MM.1S (cell line): ENCODE measurements at regions not wholly inside any gene's neighbourhood (a gene's known extent, or its start where the extent isn't known, plus 50 kb on each side); places are given as distances from the start of the nearest gene placed in this dataset.

Experiments used
- DNase-seq: peaks from one replicate; pipeline ENCODE4 v3.0.0-alpha.2; 2015
- H2AFZ ChIP-seq: fragments of 300-600 bp; sonication (generic); 2 replicates; pipeline ENCODE4 v1.6.0; 2016; ENCODE audit warnings: antibody characterized with exemption, low read length
- H3F3A ChIP-seq: fragments of 300-600 bp; sonication (generic); 2 replicates; pipeline ENCODE4 v1.6.1; 2016; ENCODE audit warnings: mild to moderate bottlenecking, antibody characterized with exemption, low read length, moderate library complexity, mixed read lengths; ENCODE audit not compliant: insufficient read depth
- H3K27ac ChIP-seq: fragments of 300-600 bp; sonication (generic); 2 replicates; pipeline ENCODE4 v1.5.1; 2016; ENCODE audit warnings: mild to moderate bottlenecking, low read length
- H3K27me3 ChIP-seq: fragments of 300-600 bp; sonication (generic); replicated peaks from 2 replicates; pipeline ENCODE4 v1.6.0; 2016; ENCODE audit warnings: low read length; ENCODE audit not compliant: insufficient read depth
- H3K36me3 ChIP-seq: fragments of 300-600 bp; sonication (generic); replicated peaks from 2 replicates; pipeline ENCODE4 v1.6.1; 2016; ENCODE audit warnings: mild to moderate bottlenecking, low read length, mixed read lengths; ENCODE audit not compliant: insufficient read depth
- H3K4me1 ChIP-seq: fragments of 300-600 bp; sonication (generic); 2 replicates; pipeline ENCODE4 v1.6.1; 2016; ENCODE audit warnings: low read length, mixed read lengths
- H3K4me2 ChIP-seq: fragments of 300-600 bp; sonication (generic); 2 replicates; pipeline ENCODE4 v1.6.0; 2016; ENCODE audit warnings: low read depth, low read length
- H3K4me3 ChIP-seq: fragments of 300-600 bp; sonication (generic); 2 replicates; pipeline ENCODE4 v1.5.1; 2016; ENCODE audit warnings: low read length, mixed read lengths
- H3K79me2 ChIP-seq: fragments of 300-600 bp; sonication (generic); 2 replicates; pipeline ENCODE4 v1.6.1; 2016; ENCODE audit warnings: mixed run types, low read length, mixed read lengths
- H3K9ac ChIP-seq: fragments of 300-600 bp; sonication (generic); 2 replicates; pipeline ENCODE4 v1.6.1; 2016; ENCODE audit warnings: low read length, mixed read lengths
- H3K9me2 ChIP-seq: fragments of 300-600 bp; sonication (generic); replicated peaks from 2 replicates; pipeline ENCODE4 v1.6.1; 2016; ENCODE audit warnings: mild to moderate bottlenecking, low read length, mixed read lengths; ENCODE audit not compliant: insufficient read depth
- H3K9me3 ChIP-seq: fragments of 300-600 bp; sonication (generic); replicated peaks from 2 replicates; pipeline ENCODE4 v1.6.1; 2016; ENCODE audit warnings: mild to moderate bottlenecking, low read length, mixed read lengths; ENCODE audit not compliant: insufficient read depth
- H4K20me1 ChIP-seq: fragments of 300-600 bp; sonication (generic); 2 replicates; pipeline ENCODE4 v1.6.1; 2016; ENCODE audit warnings: mild to moderate bottlenecking, low read length, moderate library complexity, mixed read lengths; ENCODE audit not compliant: insufficient read depth
- EZH2 ChIP-seq: fragments of 300-600 bp; sonication (generic); optimal IDR thresholded peaks from 2 replicates; pipeline ENCODE3; 2017; ENCODE audit warnings: low read depth, mild to moderate bottlenecking, antibody characterized with exemption, low read length, mixed read lengths
- EZH2phosphoT487 ChIP-seq: fragments of 300-600 bp; sonication (generic); IDR thresholded peaks from 2 replicates; pipeline ENCODE4 v1.6.1; 2018; ENCODE audit warnings: antibody characterized with exemption, low read length
- TF ChIP-seq, protein P1 (sequence below): fragments of 300-600 bp; sonication (generic); IDR thresholded peaks from 2 replicates; pipeline ENCODE4 v1.5.1; 2016; ENCODE audit warnings: antibody characterized with exemption, low read length, mixed read lengths

DNA sequence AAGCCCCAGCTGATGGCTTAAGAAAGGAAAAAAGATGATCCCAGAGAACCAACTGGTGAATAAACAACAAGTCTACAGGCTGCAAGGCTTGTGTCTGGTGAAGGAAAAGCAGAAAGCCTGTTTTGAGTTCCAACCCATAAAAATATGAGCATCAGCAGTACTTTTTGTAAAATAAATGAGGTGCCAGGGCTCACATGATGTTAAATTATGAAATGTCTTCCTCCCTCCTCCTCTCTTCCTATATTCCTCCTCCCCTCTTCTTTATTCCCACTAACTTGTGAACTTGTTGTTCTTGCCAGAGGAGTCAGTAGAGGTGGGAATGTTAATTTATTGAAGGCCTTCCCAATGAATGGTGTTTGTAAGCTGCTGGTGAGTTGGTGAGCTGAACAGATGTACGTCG is 212.2 kb upstream of the CDH11 start:
- no peak for DNase-seq
- Histone ChIP-seq H2AFZ (no peak overlapping the region), H3K4me1 (no peaks in the 10 kb centered on the region), H3F3A (no peaks in the 10 kb centered on the region), H4K20me1 (no peaks in the 10 kb centered on the region), H3K9me3 (no peaks in the 10 kb centered on the region), H3K4me2 (no peak overlapping the region), H3K9ac (no peak overlapping the region), H3K4me3 (no peak overlapping the region), H3K27ac (no peak overlapping the region), H3K79me2 (no peaks in the 10 kb centered on the region), H3K36me3 (no peaks in the 10 kb centered on the region), H3K27me3 (no peaks in the 10 kb centered on the region), H3K9me2 (no peaks in the 10 kb centered on the region)
- TF ChIP-seq, protein P1, sequence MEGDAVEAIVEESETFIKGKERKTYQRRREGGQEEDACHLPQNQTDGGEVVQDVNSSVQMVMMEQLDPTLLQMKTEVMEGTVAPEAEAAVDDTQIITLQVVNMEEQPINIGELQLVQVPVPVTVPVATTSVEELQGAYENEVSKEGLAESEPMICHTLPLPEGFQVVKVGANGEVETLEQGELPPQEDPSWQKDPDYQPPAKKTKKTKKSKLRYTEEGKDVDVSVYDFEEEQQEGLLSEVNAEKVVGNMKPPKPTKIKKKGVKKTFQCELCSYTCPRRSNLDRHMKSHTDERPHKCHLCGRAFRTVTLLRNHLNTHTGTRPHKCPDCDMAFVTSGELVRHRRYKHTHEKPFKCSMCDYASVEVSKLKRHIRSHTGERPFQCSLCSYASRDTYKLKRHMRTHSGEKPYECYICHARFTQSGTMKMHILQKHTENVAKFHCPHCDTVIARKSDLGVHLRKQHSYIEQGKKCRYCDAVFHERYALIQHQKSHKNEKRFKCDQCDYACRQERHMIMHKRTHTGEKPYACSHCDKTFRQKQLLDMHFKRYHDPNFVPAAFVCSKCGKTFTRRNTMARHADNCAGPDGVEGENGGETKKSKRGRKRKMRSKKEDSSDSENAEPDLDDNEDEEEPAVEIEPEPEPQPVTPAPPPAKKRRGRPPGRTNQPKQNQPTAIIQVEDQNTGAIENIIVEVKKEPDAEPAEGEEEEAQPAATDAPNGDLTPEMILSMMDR, result no peak
- no peak for TF ChIP-seq EZH2phosphoT487
- no peak for TF ChIP-seq EZH2

DNA sequence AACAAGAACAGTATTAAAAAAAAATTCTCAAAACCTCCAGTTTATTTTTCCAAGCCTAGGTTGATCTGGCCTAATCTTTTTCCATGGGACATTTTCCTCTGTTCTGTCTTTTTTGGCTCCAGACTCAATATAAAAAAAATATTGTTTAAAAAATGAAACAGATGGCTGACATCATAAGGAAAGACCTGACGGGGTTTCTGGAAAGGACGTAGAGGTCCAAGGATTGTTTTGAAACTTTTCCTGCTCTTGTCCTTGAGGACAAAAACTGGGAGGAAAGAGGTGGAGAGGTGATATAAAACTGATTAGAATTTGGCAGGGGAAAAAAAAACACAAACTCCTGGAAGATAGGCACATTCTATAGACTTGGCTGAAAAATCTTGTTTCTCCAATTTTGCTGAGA is 211.4 kb upstream of the CDH11 start:
- Histone ChIP-seq H3K4me3 (no peak overlapping the region), H3K27ac (no peak overlapping the region), H3K79me2 (no peaks in the 10 kb centered on the region), H3K4me2 (no peak overlapping the region), H3K9me3 (no peaks in the 10 kb centered on the region), H3K9ac (no peak overlapping the region), H3K27me3 (no peaks in the 10 kb centered on the region), H3K4me1 (no peaks in the 10 kb centered on the region), H2AFZ (no peak overlapping the region), H3K36me3 (no peaks in the 10 kb centered on the region), H3F3A (no peaks in the 10 kb centered on the region), H3K9me2 (no peaks in the 10 kb centered on the region), H4K20me1 (no peaks in the 10 kb centered on the region)
- TF ChIP-seq EZH2phosphoT487 (no peak), EZH2 (no peak)
- TF ChIP-seq, protein P1, result no peak
- DNase-seq, result no peak

DNA sequence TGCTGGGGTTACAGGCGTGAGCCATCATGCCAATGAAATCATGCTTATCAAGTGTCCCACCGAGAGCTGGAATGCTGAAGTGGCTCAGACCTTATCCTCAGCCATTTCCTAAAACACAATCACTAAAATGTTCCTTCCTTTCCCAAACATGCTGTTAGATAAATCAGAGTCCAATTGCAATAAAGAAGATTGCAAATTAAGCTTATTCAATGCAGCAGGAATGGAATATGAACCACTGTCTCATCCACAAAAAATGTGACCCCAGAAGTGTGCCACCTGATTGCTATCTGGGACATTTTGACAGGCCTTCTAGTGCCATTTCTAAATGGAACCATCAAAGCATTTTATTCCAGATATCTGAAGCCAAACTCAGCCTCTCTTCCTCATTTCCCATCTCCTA is 205.5 kb upstream of the CDH11 start:
- no peaks in the 10 kb centered on the region for H4K20me1 ChIP-seq
- TF ChIP-seq, protein P1, result no peak
- TF ChIP-seq EZH2 (no peak), EZH2phosphoT487 (no peak)

More for the DNA sequence above, 205.5 kb upstream of the CDH11 start:
- H3K79me2 ChIP-seq, result no peaks in the 10 kb centered on the region
- no peak overlapping the region for H3K4me3 ChIP-seq
- no peak overlapping the region for H3K9ac ChIP-seq
- H3K27ac ChIP-seq, result no peak overlapping the region
- no peaks in the 10 kb centered on the region for H3K27me3 ChIP-seq
- H3K9me2 ChIP-seq, result no peaks in the 10 kb centered on the region
- DNase-seq, result no peak
- no peaks in the 10 kb centered on the region for H3K4me1 ChIP-seq
- no peak overlapping the region for H2AFZ ChIP-seq
- H3F3A ChIP-seq, result no peaks in the 10 kb centered on the region
- H3K36me3 ChIP-seq, result no peaks in the 10 kb centered on the region
- H3K4me2 ChIP-seq, result no peak overlapping the region
- no peaks in the 10 kb centered on the region for H3K9me3 ChIP-seq
